ENCODE measurements at regions not wholly inside any gene's neighbourhood (a gene's known extent, or its start where the extent isn't known, plus 50 kb on each side); places are given as distances from the start of the nearest gene placed in this dataset.

DNA sequence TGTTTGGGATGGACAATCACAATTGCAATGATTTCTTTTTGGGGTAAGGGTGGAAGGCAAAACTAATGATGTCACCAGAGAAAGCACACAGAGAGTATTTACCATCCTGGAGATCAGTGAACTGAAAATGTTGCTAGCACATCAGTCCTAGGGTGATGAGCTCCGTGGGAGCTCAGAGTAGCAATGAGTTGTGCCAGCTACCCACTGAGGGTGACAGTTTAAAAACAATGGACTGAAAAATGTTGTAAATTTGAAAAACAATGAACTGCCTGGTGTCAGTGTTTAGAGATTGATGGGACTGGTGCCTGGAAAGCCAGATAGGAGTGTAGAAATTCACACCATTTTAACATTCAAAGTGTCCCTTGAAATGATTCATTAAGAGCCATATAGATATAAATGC, 198.5 kb downstream of the ATP23 start:
- DNase-seq (ENCODE audit: low spot score): no peak

DNA sequence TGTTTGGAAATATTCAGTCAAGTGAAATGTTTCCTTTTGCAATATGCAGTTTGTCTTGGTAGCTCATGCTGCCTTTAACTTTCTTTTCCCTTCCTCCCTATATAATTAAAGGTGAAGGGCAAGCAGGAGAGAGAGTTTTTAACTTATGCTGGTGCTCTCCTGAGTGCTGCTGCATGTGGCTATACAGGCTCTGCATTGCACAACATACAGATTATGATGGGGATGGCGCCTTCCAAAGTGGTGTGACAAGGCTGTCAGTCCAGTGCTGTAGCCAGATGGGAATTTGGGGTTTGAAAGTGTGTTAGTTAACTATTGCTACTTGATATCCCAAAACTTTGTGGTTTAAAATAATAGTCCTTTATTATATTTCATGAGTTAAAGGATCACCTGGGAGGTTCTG, 199.0 kb downstream of the ATP23 start:
- DNase-seq (ENCODE audit: low spot score): no peak

DNA sequence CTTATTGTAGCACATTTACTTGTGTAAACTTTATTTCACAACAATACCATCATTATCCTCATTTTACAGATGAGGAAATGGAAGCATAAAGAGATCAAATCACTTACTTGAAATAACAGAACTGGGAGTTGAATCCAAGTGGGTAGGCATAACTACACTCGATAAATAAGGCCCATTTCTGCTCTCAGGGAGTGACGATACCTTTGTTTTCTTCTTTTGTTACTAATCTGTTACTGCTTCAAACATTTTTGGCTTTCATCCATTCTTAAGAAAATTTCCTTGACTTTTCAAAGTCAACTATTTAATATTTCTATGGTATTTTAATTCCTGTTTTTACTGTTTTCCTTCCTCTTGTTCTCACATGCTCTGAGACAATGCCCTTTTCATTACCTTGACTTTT, 201.6 kb downstream of the ATP23 start:
- DNase-seq (ENCODE audit: low spot score): no peak

DNA sequence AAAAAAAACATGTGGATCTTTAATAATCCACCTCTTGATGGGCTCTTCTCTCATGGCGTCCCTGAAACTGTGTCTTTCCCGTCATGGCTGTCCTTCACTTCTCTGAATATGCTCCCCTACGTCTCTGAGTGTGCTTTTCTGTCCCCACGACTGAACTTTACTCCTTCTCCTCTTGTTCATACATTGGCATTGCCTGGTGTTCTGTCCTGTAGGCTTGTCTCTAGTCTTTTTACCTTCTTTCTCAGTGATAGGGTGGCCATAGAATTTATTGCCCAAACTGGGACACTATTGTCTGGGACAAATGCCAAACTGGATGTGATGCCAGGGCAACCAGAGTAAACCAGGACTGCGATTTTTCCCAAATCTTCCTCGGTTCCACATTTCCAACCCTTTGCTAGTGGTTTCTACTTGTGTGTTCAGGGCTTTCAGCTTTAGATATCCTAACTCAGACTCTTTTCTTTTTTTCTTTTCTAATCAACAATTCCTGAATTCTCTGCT, 202.2 kb downstream of the ATP23 start:
- DNase-seq (ENCODE audit: low spot score): no peak

DNA sequence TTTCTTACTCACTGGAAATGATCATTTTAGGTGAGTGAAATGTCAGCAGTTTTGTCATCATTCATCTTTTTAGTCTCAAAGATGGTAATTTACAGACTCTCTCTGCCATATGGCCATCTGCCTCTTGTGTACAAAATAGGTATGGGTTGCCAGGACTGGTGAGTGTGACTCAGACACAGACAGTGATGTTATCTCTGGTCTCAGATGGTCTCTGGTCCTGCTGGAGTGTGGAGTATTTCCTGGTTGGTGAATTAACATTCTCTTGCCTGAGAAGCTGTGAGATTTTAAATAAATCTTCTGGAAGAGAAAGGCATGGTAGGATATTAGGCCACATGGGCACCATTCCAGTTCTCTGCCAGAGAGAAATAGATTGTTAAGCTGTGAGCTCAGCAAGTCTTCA, 207.0 kb downstream of the ATP23 start:
- DNase-seq (ENCODE audit: low spot score): peak; percentile 15

DNA sequence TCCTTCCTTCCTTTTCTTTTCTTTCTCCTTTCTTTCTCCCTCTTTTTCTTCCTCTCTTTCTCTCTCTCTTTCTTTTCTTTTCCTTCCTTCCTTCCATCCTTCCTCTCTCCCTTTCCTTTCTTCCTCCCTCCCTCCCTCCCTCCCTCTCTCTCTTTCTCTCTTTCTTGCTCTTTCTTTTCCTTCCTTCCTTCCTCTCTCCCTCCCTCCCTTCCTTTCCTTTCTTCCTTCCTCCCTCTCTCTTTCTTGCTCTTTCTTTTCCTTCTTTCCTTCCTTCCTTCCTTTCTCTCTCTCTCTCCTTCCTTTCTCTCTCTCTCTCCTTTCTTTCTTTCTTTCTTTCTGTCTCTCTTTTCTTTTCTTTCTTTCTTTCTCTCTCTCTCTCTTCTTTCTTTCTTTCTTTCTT, 207.6 kb downstream of the ATP23 start:
- DNase-seq (ENCODE audit: low spot score): no peak

DNA sequence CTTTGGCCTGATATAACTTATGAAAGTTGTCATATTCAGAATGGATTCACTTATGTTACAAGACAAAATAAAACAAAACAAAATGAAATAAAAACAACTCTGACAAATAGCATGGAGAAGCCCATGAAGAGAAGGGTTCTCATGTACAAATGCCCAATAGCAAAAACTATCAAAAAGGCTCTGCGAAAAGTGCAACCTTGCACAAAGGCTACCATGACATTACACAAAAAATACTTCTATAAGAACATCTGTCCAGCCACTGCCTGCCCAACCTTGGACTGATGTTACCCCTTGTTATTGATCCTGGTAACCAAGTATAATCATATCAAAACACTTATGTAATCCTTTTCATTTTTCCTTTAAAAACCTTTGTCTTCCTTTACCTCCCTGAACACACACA, 213.0 kb downstream of the ATP23 start:
- DNase-seq (ENCODE audit: low spot score): no peak

DNA sequence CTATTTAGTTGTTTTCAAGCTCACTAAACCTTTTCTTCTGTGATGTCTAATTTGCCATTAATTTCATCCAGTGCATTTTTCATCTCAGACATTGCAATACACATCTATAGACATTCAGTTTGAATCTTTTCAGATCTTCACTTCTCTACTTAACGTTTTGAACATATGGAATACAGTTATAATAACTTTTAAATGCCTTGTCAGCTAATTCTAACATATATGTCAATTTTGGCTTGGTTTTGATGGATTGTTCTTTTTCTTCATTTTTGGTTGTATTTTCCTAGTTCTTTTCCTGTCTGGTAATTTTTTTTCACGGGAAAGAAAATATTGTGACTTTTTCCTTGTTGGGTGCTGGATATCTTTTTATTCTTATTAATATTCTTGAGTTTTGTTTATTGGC, 215.3 kb downstream of the ATP23 start:
- no peak for DNase-seq (ENCODE audit: low spot score)

DNA sequence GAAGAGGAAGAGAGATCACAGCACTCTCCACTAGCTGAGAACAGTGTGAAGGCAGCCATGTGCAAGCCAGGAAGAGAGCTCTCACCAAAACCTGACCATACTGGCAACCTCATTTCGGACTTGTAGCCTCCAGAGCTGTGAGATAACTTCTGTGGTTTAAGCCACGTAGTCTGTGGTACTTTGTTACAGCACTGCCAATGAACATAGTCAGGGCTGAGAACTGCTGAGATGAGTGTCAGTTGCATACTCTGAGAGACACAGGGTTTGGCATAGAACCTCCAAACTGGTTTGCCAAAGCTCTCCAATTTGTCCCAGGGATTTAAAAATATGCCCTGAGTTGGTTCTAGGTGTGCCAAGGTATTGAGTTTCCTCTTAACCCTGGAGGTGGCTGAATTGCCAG, 218.6 kb downstream of the ATP23 start:
- DNase-seq (ENCODE audit: low spot score): no peak

DNA sequence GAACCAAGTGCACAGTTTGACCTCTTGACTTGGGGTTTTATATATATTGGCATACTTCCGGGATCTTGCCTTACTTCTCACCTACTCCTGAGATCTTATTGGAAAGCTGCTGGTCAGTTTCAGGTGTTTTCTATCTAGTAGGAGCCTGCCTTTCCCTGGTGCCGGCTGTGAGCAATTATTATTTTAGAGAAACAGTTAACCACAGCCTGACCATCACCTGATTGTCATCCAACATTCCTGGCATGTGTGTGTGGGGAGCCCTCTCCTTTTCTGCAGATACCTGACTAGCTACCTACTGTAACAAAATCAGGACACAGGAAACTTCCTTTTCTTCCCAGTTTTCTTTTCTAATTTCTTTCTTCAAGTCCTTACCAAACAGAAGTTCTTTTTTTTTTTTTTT, 220.4 kb downstream of the ATP23 start:
- no peak for DNase-seq (ENCODE audit: low spot score)

DNA sequence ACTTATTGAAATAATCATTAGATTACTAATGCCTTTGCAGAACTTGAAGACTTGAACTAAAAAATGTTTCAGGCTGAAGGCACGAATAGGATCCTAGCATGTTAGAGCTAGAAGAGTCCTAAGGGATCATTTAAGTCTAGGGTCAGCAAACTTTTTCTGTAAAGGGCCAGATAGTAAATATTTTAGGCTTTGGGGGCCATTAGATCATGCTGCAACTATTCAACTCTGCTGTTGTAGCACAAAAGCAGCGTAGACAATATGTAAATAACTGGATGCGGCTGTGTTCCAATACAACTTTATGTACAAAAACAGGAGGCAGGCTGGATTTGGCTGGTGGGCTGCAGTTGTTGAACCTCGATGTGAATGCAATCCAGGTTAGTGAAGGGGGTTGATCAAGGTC, 221.7 kb downstream of the ATP23 start:
- DNase-seq (ENCODE audit: low spot score): no peak

DNA sequence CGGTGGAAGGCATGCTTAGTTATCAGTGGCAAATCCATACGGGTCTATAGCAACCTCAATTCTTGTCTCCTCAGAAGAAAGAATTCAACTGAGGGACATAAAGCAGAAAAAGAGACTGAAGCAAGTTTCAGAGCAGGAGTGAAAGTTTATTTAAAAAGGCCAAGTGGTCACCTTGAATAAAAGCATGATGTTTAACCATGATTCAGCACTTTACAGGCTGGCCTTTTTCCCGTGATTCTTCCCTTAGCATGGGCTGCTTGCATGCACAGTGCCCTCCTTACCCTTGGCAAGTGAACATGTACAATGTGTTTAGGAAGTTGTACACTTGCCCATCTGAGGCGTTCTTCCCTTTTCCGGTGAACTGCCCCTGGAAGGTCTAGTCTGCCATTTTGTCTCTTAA, 225.3 kb downstream of the ATP23 start:
- DNase-seq (ENCODE audit: low spot score): no peak

DNA sequence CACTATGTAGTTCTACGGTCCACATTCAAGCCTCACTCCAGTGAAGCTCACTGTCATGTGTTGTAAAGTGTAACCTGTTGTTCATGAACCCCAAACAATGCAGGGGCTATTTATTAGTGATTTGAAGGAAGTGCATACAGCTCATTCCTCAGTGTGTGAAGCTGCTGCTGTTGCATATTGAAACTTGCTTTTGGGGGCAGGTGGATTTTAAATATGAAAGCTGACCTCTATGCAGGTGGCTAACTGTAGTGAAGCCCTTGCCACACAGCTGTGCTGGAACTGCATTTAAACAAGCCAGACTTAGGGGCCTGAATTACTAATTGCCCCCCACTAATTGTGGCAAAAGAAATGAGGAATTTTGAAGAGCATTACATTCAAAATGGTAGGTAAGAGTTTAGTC, 226.3 kb downstream of the ATP23 start:
- DNase-seq (ENCODE audit: low spot score): no peak

DNA sequence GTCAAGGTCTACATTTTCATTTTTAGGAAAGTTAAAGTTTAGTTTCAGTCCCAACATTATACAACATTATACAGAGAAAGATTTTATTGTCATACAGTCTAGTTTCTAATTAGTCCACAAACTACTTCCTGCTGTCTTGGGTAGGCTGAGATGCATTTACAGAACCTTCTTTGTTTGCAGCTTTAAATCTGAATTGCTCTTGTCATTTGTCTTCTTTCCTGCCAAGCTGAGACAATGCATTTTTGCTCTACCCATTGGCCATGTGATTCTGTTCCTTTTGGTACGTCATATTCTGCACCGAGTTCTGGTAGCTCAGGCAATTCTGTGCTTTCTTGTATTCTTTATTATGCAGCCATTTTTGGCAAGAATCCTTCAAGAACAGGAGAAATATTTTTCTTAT, 228.5 kb downstream of the ATP23 start:
- DNase-seq (ENCODE audit: low spot score): no peak

DNA sequence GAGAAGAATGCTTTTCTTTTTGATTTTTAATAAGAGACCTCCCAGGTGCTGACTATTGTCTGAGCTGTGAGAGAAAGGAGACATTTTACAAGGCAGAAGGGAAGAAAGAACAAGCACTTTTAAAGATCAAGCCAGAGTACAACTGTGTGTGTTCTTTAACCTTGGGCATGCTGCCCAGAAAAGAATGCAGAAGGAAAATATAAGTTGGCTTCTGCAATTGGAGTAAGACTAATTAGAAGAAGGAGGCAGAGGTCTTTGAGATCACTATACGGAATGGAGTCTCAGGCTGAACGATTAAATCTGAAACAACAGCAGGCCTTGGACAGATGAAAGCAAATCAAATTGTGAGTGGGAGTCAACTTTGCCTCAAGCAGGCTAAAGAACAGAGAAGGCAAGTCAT, 230.5 kb downstream of the ATP23 start:
- peak; percentile 66 for DNase-seq (ENCODE audit: low spot score)

DNA sequence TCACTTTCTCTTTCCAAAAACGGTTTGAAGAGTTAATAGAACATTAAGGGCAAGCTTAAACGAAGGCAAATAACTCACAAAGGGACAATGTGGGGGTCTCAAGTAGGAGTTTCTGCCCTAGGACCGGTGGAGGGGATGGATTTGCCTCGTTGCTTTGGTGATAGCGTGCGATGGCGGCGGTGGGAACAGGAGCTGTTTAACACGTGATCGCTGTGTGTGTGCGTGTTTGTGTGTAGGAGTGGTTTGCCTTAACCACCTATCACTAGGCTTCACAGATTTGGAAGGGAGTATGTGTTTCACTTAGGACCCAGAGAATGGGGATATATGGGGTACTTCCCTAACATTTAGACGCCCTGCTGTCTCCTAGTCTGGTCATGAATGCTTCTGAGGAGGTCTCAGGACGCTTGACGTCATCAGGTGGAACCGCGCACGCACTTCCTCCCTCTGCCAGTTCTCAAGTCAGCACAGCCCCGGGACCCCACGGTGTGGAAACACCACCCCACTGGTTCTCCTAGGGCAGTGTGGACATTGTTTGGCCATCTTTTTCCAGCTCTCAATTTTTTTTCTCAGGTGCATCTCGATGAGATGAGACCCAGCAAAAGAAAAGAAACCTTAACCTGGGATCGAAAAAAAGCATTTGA, 231.2 kb downstream of the ATP23 start:
- no peak for DNase-seq (ENCODE audit: low spot score)

DNA sequence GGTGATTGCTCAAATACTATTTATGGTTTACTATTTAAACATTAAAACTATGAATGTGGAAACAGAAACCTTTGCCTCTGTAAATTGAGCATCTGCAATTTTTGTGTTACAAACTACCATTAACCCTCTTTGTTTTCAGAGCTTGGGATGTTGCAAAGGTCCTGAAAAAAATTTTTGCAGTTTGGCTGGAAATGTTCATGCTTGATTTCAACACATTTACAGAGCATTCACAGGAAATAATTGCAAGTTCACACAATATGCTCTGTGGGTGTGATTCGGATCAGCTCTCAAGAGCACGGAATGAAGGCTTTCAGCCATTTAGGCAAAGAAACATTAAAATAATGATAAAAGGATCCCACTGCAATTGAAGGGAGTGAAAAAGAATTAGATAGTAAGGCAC, 232.9 kb downstream of the ATP23 start:
- DNase-seq (ENCODE audit: low spot score): no peak

DNA sequence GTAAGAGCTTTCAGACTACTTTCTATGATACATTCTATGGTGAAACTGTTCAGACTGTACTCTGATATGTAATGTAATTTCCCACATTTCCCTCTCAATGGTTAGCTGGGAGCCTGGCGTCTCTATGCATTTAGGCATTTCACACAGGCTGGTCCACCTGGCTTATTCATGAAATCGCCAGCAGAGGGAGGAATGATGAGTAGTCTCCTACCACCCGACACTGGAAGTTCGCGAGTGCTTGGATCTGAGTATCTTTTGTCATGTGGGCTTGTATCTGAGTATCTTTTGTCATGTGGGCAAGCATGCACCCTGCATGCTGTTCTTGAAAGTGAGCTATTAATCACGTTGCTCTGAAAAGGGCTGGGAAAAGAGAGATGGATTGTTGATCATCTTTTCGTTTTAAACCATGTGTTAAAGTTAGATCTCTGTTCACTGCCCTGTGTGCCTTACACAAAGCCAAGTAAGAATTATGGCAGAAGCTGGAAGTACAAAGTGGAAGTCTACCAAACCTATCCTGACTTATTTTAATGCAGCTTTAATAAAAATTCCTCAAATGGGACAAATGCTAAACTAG, 235.0 kb downstream of the ATP23 start:
- peak; percentile 15 for DNase-seq (ENCODE audit: low spot score)

DNA sequence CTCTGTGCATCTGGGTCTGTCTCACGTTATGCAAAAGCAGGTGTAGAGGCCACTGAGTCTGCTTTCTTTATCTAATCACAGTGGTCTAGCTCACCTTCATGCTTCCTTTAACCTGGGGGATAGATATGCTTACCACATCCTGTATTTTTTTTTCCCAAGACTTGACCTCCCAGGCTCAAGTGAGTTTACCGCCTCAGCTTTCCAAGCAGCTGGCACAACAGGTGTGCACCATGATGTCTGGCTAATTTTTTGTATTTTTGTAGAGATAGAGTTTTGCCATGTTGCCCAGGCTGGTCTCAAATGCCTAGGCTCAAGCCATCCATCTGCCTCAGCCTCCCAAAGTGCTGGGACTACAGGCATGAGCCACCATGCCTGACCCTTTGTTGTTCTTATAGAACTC, 236.0 kb downstream of the ATP23 start:
- no peak for DNase-seq (ENCODE audit: low spot score)

DNA sequence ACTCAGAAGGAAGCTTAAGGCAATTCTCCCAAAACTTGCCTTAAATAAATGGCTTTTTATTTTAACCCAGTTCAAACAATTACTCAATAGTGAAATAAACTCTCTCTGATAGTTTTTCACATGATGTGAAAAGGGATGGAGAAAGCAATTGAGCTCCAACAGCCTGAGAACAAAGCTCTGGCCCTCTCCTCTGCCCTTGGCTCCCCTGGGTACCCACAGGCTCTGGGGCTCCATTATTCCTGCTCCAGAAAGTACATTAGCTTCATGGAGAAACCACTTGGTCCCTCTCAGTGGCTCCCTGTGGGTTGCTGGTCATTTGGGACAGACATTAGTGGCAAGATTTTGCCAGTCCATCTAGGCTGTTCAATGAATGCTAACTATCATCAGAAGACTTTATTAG, 242.8 kb downstream of the ATP23 start:
- DNase-seq (ENCODE audit: low spot score): no peak

DNA sequence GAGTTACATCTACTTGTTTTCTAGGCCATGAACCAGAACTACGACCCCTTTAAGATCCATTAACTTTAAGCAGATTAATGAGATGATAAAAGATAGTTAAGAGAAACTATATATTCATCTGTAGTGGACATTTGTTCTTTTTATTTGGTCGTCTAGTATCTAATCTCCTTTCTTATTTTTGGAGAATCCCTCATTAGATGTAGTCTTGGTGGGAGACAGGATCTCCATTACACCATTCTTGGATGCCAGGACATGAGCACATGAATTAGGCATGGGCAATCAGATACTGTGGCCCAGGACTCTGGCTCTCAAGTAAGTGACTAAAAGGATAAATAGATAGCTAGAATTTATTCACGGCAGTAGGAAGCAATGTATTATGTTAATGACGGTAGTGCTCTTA, 245.0 kb downstream of the ATP23 start:
- DNase-seq (ENCODE audit: low spot score): no peak

DNA sequence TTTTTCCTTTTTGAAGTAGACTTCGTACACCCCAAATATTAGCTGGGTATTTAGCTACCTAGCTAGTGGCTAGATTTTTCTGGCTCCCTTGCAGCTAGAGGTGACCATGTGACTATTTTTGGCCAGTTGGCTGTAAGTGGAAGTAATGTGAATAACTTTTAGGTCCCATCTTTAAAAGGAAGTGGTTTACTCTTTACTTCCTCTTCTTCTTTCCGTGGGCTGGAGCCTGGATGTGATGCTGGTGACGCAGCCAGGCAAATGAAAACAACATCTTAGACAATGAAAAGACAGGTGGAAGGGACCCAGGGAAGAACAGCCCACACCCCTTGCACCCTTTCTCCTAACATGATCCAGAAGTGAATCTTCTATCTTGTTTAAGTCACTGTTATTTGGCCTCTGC, 245.5 kb downstream of the ATP23 start:
- DNase-seq (ENCODE audit: low spot score): no peak

DNA sequence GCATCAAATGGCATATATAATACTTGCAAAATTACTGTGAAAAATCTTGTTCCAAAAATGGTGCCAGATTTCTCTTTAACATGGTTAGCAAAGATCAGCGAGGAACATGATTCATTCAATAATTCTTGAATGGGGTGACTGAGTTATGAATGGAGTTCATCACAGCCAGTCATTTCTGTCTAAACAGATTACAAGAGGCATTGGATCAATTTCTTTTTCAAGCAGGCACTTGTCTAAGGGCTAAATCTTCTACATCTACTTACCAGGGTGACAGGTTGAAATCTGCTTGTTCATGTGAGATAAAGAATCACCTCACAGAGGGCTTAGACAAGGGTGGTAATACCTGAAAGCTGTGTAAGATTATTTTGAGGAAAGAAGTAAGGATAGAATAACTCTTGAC, 247.7 kb downstream of the ATP23 start:
- no peak for DNase-seq (ENCODE audit: low spot score)

DNA sequence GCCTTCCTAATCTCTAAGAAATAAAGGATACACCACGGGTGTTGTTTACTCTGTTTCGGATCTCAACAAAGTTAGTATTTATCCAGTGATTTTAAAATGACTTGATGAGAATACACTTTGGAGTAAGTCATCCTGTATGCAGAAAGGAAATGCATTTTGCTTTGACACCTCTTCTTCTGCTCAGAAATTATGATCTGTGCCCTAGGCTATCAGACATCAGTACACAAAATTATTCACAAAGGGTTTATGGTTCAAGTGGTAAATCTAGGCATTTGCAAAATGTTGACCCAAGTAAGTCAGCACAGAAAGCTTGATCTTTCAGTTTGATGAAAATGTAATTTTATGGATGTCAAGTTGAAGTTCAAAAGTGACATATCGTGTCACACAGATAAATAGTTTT, 248.5 kb downstream of the ATP23 start:
- no peak for DNase-seq (ENCODE audit: low spot score)
